HCT116 (cell line): ENCODE measurements at regions not wholly inside any gene's neighbourhood (a gene's known extent, or its start where the extent isn't known, plus 50 kb on each side); places are given as distances from the start of the nearest gene placed in this dataset.

Source experiments
- ATAC-seq: fragments of 200-7000 bp; cut with Tn5 transposase; 2 replicates; pipeline ENCODE4 v1.9.1; 2020; ENCODE audit warnings: mild to moderate bottlenecking, moderate library complexity
- BruUV-seq: library from RNA; stranded (reverse); fragments of 400-500 nt; replicated peaks from 2 replicates; lab custom pipeline; 2021; lab: Mats Ljungman, UMichigan
- CTCF ChIA-PET: fragments of 300-600 bp; sonication (Branson Sonifier 250); formaldehyde crosslinking; loops from one replicate; lab custom pipeline; 2021; ENCODE audit warnings: antibody characterized with exemption; lab: Charles Lee
- POLR2A ChIA-PET: fragments of 300-600, 350-600 bp; sonication (Branson Sonifier 250); formaldehyde crosslinking; loops from one replicate; lab custom pipeline; 2021; ENCODE audit warnings: antibody characterized with exemption; lab: Charles Lee
- RAD21 ChIA-PET, 2 experiments: fragments of 300-600 bp; sonication (Branson Sonifier 250); formaldehyde crosslinking; loops; one replicate each; lab custom pipeline; 2023; ENCODE audit warnings: low total read pairs in 2 of 2; ENCODE audit not compliant: uncharacterized antibody in 2 of 2, unreplicated experiment in 2 of 2, low non-redundant PET in 1 of 2; lab: Charles Lee
- DNase-seq: peaks from one replicate; pipeline ENCODE4 v3.0.0-alpha.2; 2010; ENCODE audit warnings: low read depth, low spot score
- H2AFZ ChIP-seq: fragments of 200-600 bp; shearing (Covaris generic), sonication (generic); 2 replicates; pipeline ENCODE4 v1.6.1; 2017; ENCODE audit warnings: low read depth, mixed run types, mixed read lengths, antibody characterized with exemption, low read length; ENCODE audit not compliant: poor library complexity, severe bottlenecking
- H3K27ac ChIP-seq: 2 replicates; pipeline ENCODE4 v1.5.1; 2012; ENCODE audit warnings: low read depth, low read length
- H3K27me3 ChIP-seq: fragments of 200-600 bp; sonication (generic); 2 replicates; pipeline ENCODE4 v1.6.1; 2016; ENCODE audit warnings: mixed run types, low read length, mixed read lengths; ENCODE audit not compliant: insufficient read depth
- H3K36me3 ChIP-seq, 2 experiments: fragments of 200-500 bp in 1 of 2; fragments of 200-600 bp in 1 of 2; sonication (Bioruptor generic) in 1 of 2; sonication (generic) in 1 of 2; 2 replicates each; pipeline versions ENCODE4 v1.5.1 to v1.6.1; 2014 to 2016; ENCODE audit warnings: low read length in 2 of 2, inconsistent platforms in 1 of 2, mixed read lengths in 1 of 2, mixed run types in 1 of 2; ENCODE audit not compliant: insufficient read depth in 2 of 2, control insufficient read depth in 1 of 2
- H3K4me1 ChIP-seq, 2 experiments: fragments of 200-600 bp in 1 of 2; sonication (generic) in 1 of 2; 2 replicates each; pipeline versions ENCODE4 v1.5.1 to v1.6.1; 2012 to 2017; ENCODE audit warnings: low read length in 2 of 2, inconsistent platforms in 1 of 2, mild to moderate bottlenecking in 1 of 2, mixed read lengths in 1 of 2, mixed run types in 1 of 2, moderate library complexity in 1 of 2; ENCODE audit not compliant: insufficient read depth in 2 of 2, control insufficient read depth in 1 of 2
- H3K4me2 ChIP-seq: fragments of 200-600 bp; sonication (generic); 2 replicates; pipeline ENCODE4 v1.6.1; 2017; ENCODE audit warnings: mixed run types, low read length, mixed read lengths
- H3K4me3 ChIP-seq, 2 experiments: fragments of 200-600 bp in 1 of 2; sonication (generic) in 1 of 2; replicated peaks in 1 of 2; 2 replicates each; pipeline ENCODE4 v1.5.1; 2011 to 2016; ENCODE audit warnings: low read length in 2 of 2, control low read depth in 1 of 2, low read depth in 1 of 2, mild to moderate bottlenecking in 1 of 2, mixed read lengths in 1 of 2, mixed run types in 1 of 2
- H3K79me2 ChIP-seq: fragments of 200-600 bp; sonication (generic); 2 replicates; pipeline ENCODE4 v1.6.1; 2017; ENCODE audit warnings: mild to moderate bottlenecking, mixed run types, low read length, moderate library complexity, mixed read lengths; ENCODE audit not compliant: insufficient read depth
- H3K9ac ChIP-seq: fragments of 200-600 bp; sonication (generic); 2 replicates; pipeline ENCODE4 v1.6.1; 2016; ENCODE audit warnings: low read length, mixed read lengths
- H3K9me2 ChIP-seq: fragments of 200-600 bp; sonication (generic), shearing (Covaris generic); 2 replicates; pipeline ENCODE4 v1.6.1; 2017; ENCODE audit warnings: mixed run types, mild to moderate bottlenecking, moderate library complexity; ENCODE audit not compliant: insufficient read depth
- H3K9me3 ChIP-seq, 2 experiments: fragments of 200-500 bp in 1 of 2; fragments of 200-600 bp in 1 of 2; sonication (Bioruptor generic) in 1 of 2; sonication (generic) in 1 of 2; 2 replicates each; pipeline ENCODE4 v1.6.1; 2014 to 2017; ENCODE audit warnings: low read length in 2 of 2, mixed read lengths in 2 of 2, inconsistent platforms in 1 of 2, low read depth in 1 of 2, mild to moderate bottlenecking in 1 of 2, mixed run types in 1 of 2, moderate library complexity in 1 of 2; ENCODE audit not compliant: control insufficient read depth in 1 of 2, insufficient read depth in 1 of 2
- H4K20me1 ChIP-seq: fragments of 200-600 bp; sonication (generic), shearing (Covaris generic); 2 replicates; pipeline ENCODE4 v1.6.1; 2017; ENCODE audit warnings: mixed run types, mild to moderate bottlenecking, moderate library complexity; ENCODE audit not compliant: insufficient read depth
- CTCF ChIP-seq, 3 experiments: fragments of 200-600 bp in 1 of 3; sonication (generic) in 1 of 3; IDR thresholded peaks in 2 of 3; conservative IDR thresholded peaks in 1 of 3; 2 replicates each; pipeline ENCODE4 v1.5.1; 2012 to 2017; ENCODE audit warnings: low read depth in 2 of 3, low read length in 2 of 3, antibody characterized with exemption in 1 of 3, borderline replicate concordance in 1 of 3, control low read depth in 1 of 3, mild to moderate bottlenecking in 1 of 3, mixed read lengths in 1 of 3, mixed run types in 1 of 3, moderate library complexity in 1 of 3; ENCODE audit not compliant: insufficient read depth in 1 of 3
- EZH2phosphoT487 ChIP-seq: fragments of 200-600 bp; IDR thresholded peaks from 2 replicates; pipeline ENCODE4 v1.6.1; 2018; ENCODE audit warnings: antibody characterized with exemption, borderline replicate concordance
- JUND ChIP-seq: IDR thresholded peaks from 2 replicates; pipeline ENCODE4 v1.6.1; 2012
- RAD21 ChIP-seq: IDR thresholded peaks from 2 replicates; pipeline ENCODE4 v1.6.1; 2012; ENCODE audit warnings: low read depth, mild to moderate bottlenecking
- REST ChIP-seq: IDR thresholded peaks from 2 replicates; pipeline ENCODE4 v1.6.1; 2012; ENCODE audit warnings: low read depth
- SP1 ChIP-seq: IDR thresholded peaks from 2 replicates; pipeline ENCODE4 v1.6.1; 2012; ENCODE audit warnings: low read depth
- YY1 ChIP-seq: IDR thresholded peaks from 2 replicates; pipeline ENCODE4 v1.6.1; 2011; ENCODE audit warnings: low read length, low read depth, moderate library complexity, mild to moderate bottlenecking; ENCODE audit not compliant: insufficient replicate concordance; ENCODE audit errors: extremely low read depth
- ZBTB33 ChIP-seq: IDR thresholded peaks from 2 replicates; pipeline ENCODE4 v1.6.1; 2011; ENCODE audit warnings: mild to moderate bottlenecking, low read length, moderate library complexity; ENCODE audit not compliant: insufficient replicate concordance; ENCODE audit errors: extremely low read depth
- intact Hi-C: fragments of 100-400 bp; cut with micrococcal nuclease; formaldehyde crosslinking; loops from 2 replicates; pipeline ENCODE4 v1.10.0; 2022

- peaks cover 3 to 4% of the 10 kb centered on the region in 2 experiments; a peak in 1 of 4 replicates for H3K4me1 ChIP-seq
- no peak overlapping the region for H3K9ac ChIP-seq
- DNase-seq (peak; percentile 47), ATAC-seq (peak; percentile 94)
- POLR2A ChIA-PET: no interaction called here
- CTCF ChIA-PET: interaction anchor here (1.0 to 3.2 kb wide), 4 partner anchors 12 to 60 kb away, joined by 3 to 34 read pairs (median 7); no protein-coding TSS in a partner anchor
- H3K9me2 ChIP-seq: no peaks in the 10 kb centered on the region
- no peaks in the 10 kb centered on the region for H3K9me3 ChIP-seq
- no peak overlapping the region for H3K4me3 ChIP-seq
- no peaks in the 10 kb centered on the region for H4K20me1 ChIP-seq
- H3K27ac ChIP-seq: no peak overlapping the region
- H3K4me2 ChIP-seq: no peak overlapping the region
- peaks cover 34% of the 10 kb centered on the region; the same call in 1 of the 2 replicates for H3K27me3 ChIP-seq
- H3K36me3 ChIP-seq: no peaks in the 10 kb centered on the region
- no TSS peak for BruUV-seq
- no peaks in the 10 kb centered on the region for H3K79me2 ChIP-seq
- no peak overlapping the region for H2AFZ ChIP-seq
- intact Hi-C loops: loop anchor here (1.0 kb wide), 1 partner anchor 10 kb away; no protein-coding TSS in a partner anchor
- RAD21 ChIA-PET: no interaction called here
- peak; percentile 66 for TF ChIP-seq RAD21
- no peak for TF ChIP-seq REST
- TF ChIP-seq EZH2phosphoT487: no peak
- TF ChIP-seq CTCF (IDR thresholded peaks at IDR 0.05 in 2 of 3, conservative IDR thresholded peaks at IDR 0.05 in 1 of 3; ENCODE audit: borderline replicate concordance in 1 of 3, insufficient read depth in 1 of 3, low read depth in 2 of 3, low read length in 2 of 3): peak; percentile 92 to 95 (median 92)
- no peak for TF ChIP-seq SP1
- no peak for TF ChIP-seq ZBTB33
- TF ChIP-seq JUND: no peak
- peak; percentile 65 for TF ChIP-seq YY1
These were observed 89.1 kb upstream of the PHACTR3 start for GRCh38 chr20:59515013-59515905.
